ENCODE measurements at regions not wholly inside any gene's neighbourhood (a gene's known extent, or its start where the extent isn't known, plus 50 kb on each side); places are given as distances from the start of the nearest gene placed in this dataset.

GRCh38 chr9:90948156-90948555 is 146.5 kb downstream of the SYK start:
- Mint-ChIP-seq H3K27ac (no peak overlapping the region), H3K36me3 (ENCODE audit: low read depth) (no peaks in the 10 kb centered on the region), H3K27me3 (ENCODE audit: insufficient read depth) (peaks cover 20% of the 10 kb centered on the region), H3K4me1 (ENCODE audit: low read depth) (peaks cover 4% of the 10 kb centered on the region), H3K4me3 (no peak overlapping the region), H3K9me3 (no peaks in the 10 kb centered on the region)
- DNase-seq (ENCODE audit: low spot score), result no peak
- intact Hi-C loops (cut with micrococcal nuclease), result no loop called here

- Mint-ChIP-seq H3K4me1 (ENCODE audit: low read depth) (no peaks in the 10 kb centered on the region), H3K27ac (no peak overlapping the region), H3K27me3 (ENCODE audit: insufficient read depth) (peaks cover 31% of the 10 kb centered on the region), H3K9me3 (no peaks in the 10 kb centered on the region), H3K36me3 (ENCODE audit: low read depth) (no peaks in the 10 kb centered on the region), H3K4me3 (no peak overlapping the region)
- no peak for DNase-seq (ENCODE audit: low spot score)
- intact Hi-C loops (cut with micrococcal nuclease), result no loop called here
These were observed 149.0 kb downstream of the SYK start for GRCh38 chr9:90950600-90950999.

DNA sequence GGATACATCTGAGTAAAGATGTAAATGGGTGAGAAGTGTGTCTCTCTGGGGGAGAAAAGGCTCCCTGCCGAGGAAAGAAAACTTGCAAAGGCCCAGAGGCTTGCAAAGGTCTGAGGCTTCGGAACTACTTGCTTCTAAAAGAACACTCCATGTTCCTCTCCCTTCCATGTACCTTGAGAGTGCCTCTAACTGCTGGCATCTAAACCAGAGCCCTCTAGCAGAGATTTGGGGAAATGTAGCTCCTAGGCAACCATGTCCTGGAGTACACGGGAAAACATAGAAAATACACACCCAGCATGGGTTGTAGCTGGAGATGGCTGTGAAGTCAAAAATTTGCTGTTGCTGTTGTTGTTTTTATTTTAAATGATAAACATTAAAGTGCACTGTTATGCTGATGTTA is 151.6 kb downstream of the SYK start:
- Mint-ChIP-seq H3K27ac (no peak overlapping the region), H3K36me3 (ENCODE audit: low read depth) (no peaks in the 10 kb centered on the region), H3K9me3 (no peaks in the 10 kb centered on the region), H3K27me3 (ENCODE audit: insufficient read depth) (peaks cover 32% of the 10 kb centered on the region), H3K4me1 (ENCODE audit: low read depth) (no peaks in the 10 kb centered on the region), H3K4me3 (no peak overlapping the region)
- DNase-seq (ENCODE audit: low spot score), result no peak
- intact Hi-C loops (cut with micrococcal nuclease), result no loop called here

- H3K36me3 Mint-ChIP-seq (ENCODE audit: low read depth), result no peaks in the 10 kb centered on the region
- H3K27ac Mint-ChIP-seq, result no peak overlapping the region
- H3K9me3 Mint-ChIP-seq, result no peaks in the 10 kb centered on the region
- intact Hi-C loops (cut with micrococcal nuclease), result no loop called here
- no peak overlapping the region for H3K4me3 Mint-ChIP-seq
- no peaks in the 10 kb centered on the region for H3K4me1 Mint-ChIP-seq (ENCODE audit: low read depth)
- H3K27me3 Mint-ChIP-seq (ENCODE audit: insufficient read depth), result peaks cover 28% of the 10 kb centered on the region
- DNase-seq (ENCODE audit: low spot score), result no peak
These were observed 152.2 kb downstream of the SYK start for GRCh38 chr9:90953805-90954204.

DNA sequence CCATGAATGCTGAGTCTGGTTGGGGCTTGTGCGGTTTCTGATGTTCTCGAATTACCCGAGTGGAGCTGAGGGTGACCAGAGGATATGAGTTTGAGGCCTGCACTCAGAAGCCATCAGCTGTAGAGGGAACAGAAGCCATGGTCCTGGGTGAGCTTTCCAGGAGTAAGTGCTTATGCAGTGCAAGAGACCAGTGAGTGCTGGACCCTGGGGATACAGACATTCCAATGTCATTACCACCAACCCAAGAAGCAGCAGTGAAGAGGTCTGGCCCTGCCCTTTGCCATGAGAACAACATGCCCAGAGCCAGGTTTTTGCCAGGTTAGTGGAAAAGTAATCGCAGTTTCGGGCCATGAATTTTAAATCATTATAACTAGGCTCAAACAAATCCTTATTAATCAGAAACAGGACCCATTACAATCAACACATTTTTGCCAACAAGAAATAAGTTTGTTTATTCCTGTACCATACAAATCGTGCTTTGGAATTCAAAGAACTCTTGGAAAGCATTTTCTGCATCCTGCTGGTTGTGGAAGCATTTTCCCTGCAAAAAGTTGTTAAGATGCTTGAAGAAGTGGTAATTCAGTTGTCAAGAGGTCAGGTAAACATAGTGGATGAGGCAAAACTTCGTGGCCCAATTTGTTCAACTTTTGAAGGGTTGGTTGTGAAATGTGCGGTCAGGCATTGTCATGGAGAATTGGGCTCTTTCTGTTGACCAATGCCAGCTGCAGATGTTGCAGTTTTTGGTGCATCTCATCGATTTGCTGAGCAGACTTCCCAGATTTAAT is 154.6 kb downstream of the SYK start:
- no peak for DNase-seq (ENCODE audit: low spot score)
- H3K27ac Mint-ChIP-seq, result no peak overlapping the region
- H3K27me3 Mint-ChIP-seq (ENCODE audit: insufficient read depth), result peaks cover 20% of the 10 kb centered on the region
- no peaks in the 10 kb centered on the region for H3K9me3 Mint-ChIP-seq
- H3K4me3 Mint-ChIP-seq, result no peak overlapping the region
- no peaks in the 10 kb centered on the region for H3K4me1 Mint-ChIP-seq (ENCODE audit: low read depth)
- no peaks in the 10 kb centered on the region for H3K36me3 Mint-ChIP-seq (ENCODE audit: low read depth)
- intact Hi-C loops (cut with micrococcal nuclease), result no loop called here

- no peak for DNase-seq (ENCODE audit: low spot score)
- Mint-ChIP-seq H3K27ac (no peak overlapping the region), H3K4me1 (ENCODE audit: low read depth) (no peaks in the 10 kb centered on the region), H3K4me3 (no peak overlapping the region), H3K27me3 (ENCODE audit: insufficient read depth) (peaks cover 27% of the 10 kb centered on the region), H3K9me3 (peaks cover 3% of the 10 kb centered on the region), H3K36me3 (ENCODE audit: low read depth) (no peaks in the 10 kb centered on the region)
- intact Hi-C loops (cut with micrococcal nuclease), result no loop called here
These were observed 156.7 kb downstream of the SYK start for GRCh38 chr9:90958328-90958727.

DNA sequence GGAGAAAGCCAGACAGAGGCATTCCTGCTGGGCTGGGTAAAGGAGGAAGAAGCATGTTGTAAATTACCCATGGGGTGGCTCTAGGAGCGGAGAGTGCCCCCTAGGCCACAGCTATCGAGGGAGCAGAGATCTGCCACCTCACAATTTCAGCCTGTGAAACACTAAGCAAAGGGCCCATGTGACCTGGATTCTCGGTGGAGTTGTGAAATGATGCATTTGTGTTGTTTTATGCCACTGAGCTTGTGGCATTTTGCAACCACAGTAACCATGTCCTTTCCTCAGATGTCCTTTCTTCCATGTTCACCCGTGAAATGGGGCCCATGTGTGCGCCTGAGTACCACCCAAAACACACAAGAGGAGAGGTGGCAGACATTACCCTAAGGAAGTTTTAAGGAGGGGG is 159.3 kb downstream of the SYK start:
- peaks cover 3% of the 10 kb centered on the region for H3K9me3 Mint-ChIP-seq
- peaks cover 18% of the 10 kb centered on the region for H3K4me1 Mint-ChIP-seq (ENCODE audit: low read depth)
- no peak overlapping the region for H3K4me3 Mint-ChIP-seq
- intact Hi-C loops (cut with micrococcal nuclease), result no loop called here
- DNase-seq (ENCODE audit: low spot score), result no peak
- H3K27me3 Mint-ChIP-seq (ENCODE audit: insufficient read depth), result peaks cover 14% of the 10 kb centered on the region
- no peak overlapping the region for H3K27ac Mint-ChIP-seq
- no peaks in the 10 kb centered on the region for H3K36me3 Mint-ChIP-seq (ENCODE audit: low read depth)

GRCh38 chr9:90961375-90961774 is 159.8 kb downstream of the SYK start:
- no peak for DNase-seq (ENCODE audit: low spot score)
- H3K27ac Mint-ChIP-seq, result no peak overlapping the region
- H3K4me1 Mint-ChIP-seq (ENCODE audit: low read depth), result peaks cover 23% of the 10 kb centered on the region
- intact Hi-C loops (cut with micrococcal nuclease), result no loop called here
- no peak overlapping the region for H3K4me3 Mint-ChIP-seq
- no peaks in the 10 kb centered on the region for H3K36me3 Mint-ChIP-seq (ENCODE audit: low read depth)
- peaks cover 3% of the 10 kb centered on the region for H3K9me3 Mint-ChIP-seq
- peaks cover 13% of the 10 kb centered on the region for H3K27me3 Mint-ChIP-seq (ENCODE audit: insufficient read depth)

GRCh38 chr9:90964101-90965020 is 162.7 kb downstream of the SYK start:
- Mint-ChIP-seq H3K27ac (no peak overlapping the region), H3K9me3 (peaks cover 3% of the 10 kb centered on the region), H3K4me1 (ENCODE audit: low read depth) (peaks cover 46% of the 10 kb centered on the region), H3K4me3 (no peak overlapping the region), H3K36me3 (ENCODE audit: low read depth) (no peaks in the 10 kb centered on the region), H3K27me3 (ENCODE audit: insufficient read depth) (peaks cover 9% of the 10 kb centered on the region)
- DNase-seq (ENCODE audit: low spot score), result no peak
- intact Hi-C loops (cut with micrococcal nuclease), result loop anchor here (5.0 kb wide), 2 partner anchors 183 to 458 kb away; partner anchors contain the start of gene NFIL3

DNA sequence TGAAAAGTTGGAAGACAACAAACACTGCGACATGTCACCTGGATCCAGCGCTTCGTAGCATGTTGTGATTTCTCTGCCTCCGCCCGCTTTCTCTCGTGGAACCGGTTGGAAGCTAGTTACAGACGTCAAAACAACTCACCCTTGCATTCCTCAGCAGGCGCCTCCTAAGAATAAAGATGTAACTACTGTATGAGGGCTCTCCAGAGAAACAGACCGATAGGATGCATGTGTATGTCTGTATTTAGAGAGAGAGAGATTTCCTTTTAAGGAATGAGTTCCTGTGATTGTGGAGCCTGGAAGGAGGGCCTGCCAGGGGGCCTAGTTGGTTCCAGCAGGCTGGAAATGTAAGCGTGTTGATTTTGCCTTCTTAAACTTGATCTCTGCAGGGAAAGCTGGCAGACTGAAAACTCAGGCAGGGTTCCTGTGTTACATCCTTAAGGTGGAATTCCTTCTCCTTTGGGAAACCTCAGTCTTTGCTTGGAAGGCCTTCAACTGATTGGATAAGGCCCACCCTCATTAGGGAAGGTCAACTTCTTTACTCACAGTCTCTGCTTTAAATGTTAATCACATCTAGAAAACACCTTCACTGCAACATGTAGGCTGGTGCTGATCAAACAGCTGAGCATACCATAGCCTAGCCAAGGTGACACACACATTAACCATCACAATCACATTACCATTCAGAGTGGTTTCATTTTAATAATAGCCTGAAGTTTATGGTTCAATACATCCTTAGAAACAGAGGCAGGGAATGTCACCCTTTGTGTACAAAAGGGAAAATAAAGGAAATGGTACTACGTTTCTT is 163.8 kb downstream of the SYK start:
- peaks cover 46% of the 10 kb centered on the region for H3K4me1 Mint-ChIP-seq (ENCODE audit: low read depth)
- no peak overlapping the region for H3K4me3 Mint-ChIP-seq
- H3K9me3 Mint-ChIP-seq, result peaks cover 3% of the 10 kb centered on the region
- DNase-seq (ENCODE audit: low spot score), result no peak
- H3K27ac Mint-ChIP-seq, result peak overlapping the region; percentile 8
- no peaks in the 10 kb centered on the region for H3K36me3 Mint-ChIP-seq (ENCODE audit: low read depth)
- H3K27me3 Mint-ChIP-seq (ENCODE audit: insufficient read depth), result peaks cover 9% of the 10 kb centered on the region
- intact Hi-C loops (cut with micrococcal nuclease), result loop anchor here (1.0 to 5.0 kb wide), 4 partner anchors 31 to 457 kb away; partner anchors contain the start of gene NFIL3

DNA sequence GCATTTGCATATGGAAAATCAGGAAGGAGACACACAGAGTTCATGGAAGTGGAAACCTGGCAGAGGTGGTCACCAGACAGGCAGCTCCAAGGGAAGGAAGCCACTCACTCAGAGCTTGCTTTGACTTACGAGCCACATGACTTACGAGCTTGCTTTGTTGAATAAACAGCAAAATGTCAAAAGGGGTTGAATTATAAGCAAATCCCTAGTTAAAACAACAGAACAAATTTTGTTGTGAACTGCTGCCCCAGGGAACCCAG is 164.3 kb downstream of the SYK start:
- no peak overlapping the region for H3K27ac Mint-ChIP-seq
- intact Hi-C loops (cut with micrococcal nuclease), result loop anchor here (1.0 to 5.0 kb wide), 4 partner anchors 31 to 456 kb away; partner anchors contain the start of gene NFIL3
- no peak for DNase-seq (ENCODE audit: low spot score)
- peaks cover 3% of the 10 kb centered on the region for H3K9me3 Mint-ChIP-seq
- no peak overlapping the region for H3K4me3 Mint-ChIP-seq
- H3K27me3 Mint-ChIP-seq (ENCODE audit: insufficient read depth), result peaks cover 9% of the 10 kb centered on the region
- H3K4me1 Mint-ChIP-seq (ENCODE audit: low read depth), result peaks cover 46% of the 10 kb centered on the region
- H3K36me3 Mint-ChIP-seq (ENCODE audit: low read depth), result no peaks in the 10 kb centered on the region

DNA sequence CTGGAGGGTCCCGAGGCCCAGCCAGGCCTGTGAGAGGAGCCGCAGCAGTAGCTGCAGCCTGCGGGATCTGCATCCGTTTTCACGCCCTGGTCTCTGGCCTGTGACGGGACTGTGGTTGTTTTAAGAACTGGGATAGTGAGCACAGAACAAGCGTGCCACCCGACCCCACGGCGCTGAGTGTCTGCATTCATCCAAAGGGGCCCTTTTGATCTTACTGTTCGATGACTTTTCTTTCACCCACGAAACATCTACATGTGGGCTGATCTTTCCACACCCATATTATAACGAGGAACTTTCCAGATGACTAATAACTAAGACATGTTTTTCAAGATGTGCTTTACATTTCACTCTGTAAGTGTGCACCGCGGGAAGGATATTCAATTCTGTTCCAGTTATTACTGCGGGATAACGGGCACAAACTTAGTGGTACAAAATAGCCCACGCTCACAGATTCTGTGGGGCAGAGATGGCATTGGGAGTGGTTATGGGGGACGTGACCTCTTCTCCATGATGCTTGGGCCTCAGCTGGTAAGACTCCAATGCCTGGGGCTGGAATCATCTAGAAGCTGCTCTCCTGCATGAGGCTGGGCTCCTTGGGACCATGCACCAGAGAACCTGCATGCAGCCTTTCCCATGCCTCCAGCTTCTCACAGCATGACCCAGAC is 165.0 kb downstream of the SYK start:
- no peak for DNase-seq (ENCODE audit: low spot score)
- Mint-ChIP-seq H3K27ac (peak overlapping the region; percentile 49), H3K36me3 (ENCODE audit: low read depth) (no peaks in the 10 kb centered on the region), H3K9me3 (peaks cover 3% of the 10 kb centered on the region), H3K4me1 (ENCODE audit: low read depth) (peaks cover 46% of the 10 kb centered on the region), H3K4me3 (no peak overlapping the region), H3K27me3 (ENCODE audit: insufficient read depth) (peaks cover 9% of the 10 kb centered on the region)
- intact Hi-C loops (cut with micrococcal nuclease), result loop anchor here (1.0 to 5.0 kb wide), 4 partner anchors 32 to 456 kb away; partner anchors contain the start of gene NFIL3

Data from activated T-helper 1 cell treated with anti-CD3 and anti-CD28 coated beads, Interleukin-12 subunit alpha, Interleukin-12 subunit beta, Interleukin-2, Interleukin-4 antibody, amounts not matched to agents 30 ng/mL and 10 ng/mL and 1 ng/mL, durations not matched to agents 14 hours and 24 hours and 36 hours (primary cell).